IMR-90 (cell line): ENCODE measurements at regions not wholly inside any gene's neighbourhood (a gene's known extent, or its start where the extent isn't known, plus 50 kb on each side); places are given as distances from the start of the nearest gene placed in this dataset.

Source experiments
- ATAC-seq: fragments of 200-7000 bp; cut with Tn5 transposase; 2 replicates; pipeline ENCODE4 v1.9.1; 2020; ENCODE audit warnings: low read depth, mild to moderate bottlenecking, moderate library complexity
- BruUV-seq: library from RNA; stranded (reverse); fragments of 400-500 nt; replicated peaks from 2 replicates; lab custom pipeline; 2021; lab: Mats Ljungman, UMichigan
- CTCF ChIA-PET: fragments of 300-600 bp; formaldehyde crosslinking; extraction: SDS; loops from one replicate; lab custom pipeline; 2021; ENCODE audit warnings: antibody characterized with exemption; lab: Yijun Ruan, JAX
- POLR2A ChIA-PET: fragments of 300-600 bp; sonication (Branson Sonifier 250); formaldehyde crosslinking; loops from one replicate; lab custom pipeline; 2022; ENCODE audit warnings: antibody characterized with exemption; ENCODE audit not compliant: unreplicated experiment; lab: Charles Lee
- DNase-seq: peaks from one replicate; pipeline ENCODE4 v3.0.0; 2013
- H2AFZ ChIP-seq: replicated peaks from 2 replicates; pipeline ENCODE3; 2013; ENCODE audit warnings: low read length, mild to moderate bottlenecking; ENCODE audit not compliant: poor library complexity
- H2AK5ac ChIP-seq: 2 replicates; pipeline ENCODE4 v1.6.1; 2013; ENCODE audit warnings: low read depth, low read length, inconsistent platforms
- H2AK9ac ChIP-seq: replicated peaks from 2 replicates; pipeline ENCODE3; 2013; ENCODE audit warnings: mild to moderate bottlenecking, low read depth, low read length, moderate library complexity; ENCODE audit not compliant: poor library complexity
- H2BK120ac ChIP-seq: 2 replicates; pipeline ENCODE4 v1.6.1; 2013; ENCODE audit warnings: low read depth, low read length, inconsistent platforms
- H2BK15ac ChIP-seq: 3 replicates; pipeline ENCODE4 v1.6.1; 2013; ENCODE audit warnings: low read depth, low read length, inconsistent platforms
- H2BK20ac ChIP-seq: 2 replicates; pipeline ENCODE4 v1.6.1; 2013; ENCODE audit warnings: low read depth, mild to moderate bottlenecking, inconsistent platforms, low read length, moderate library complexity
- H2BK5ac ChIP-seq: 2 replicates; pipeline ENCODE4 v1.6.1; 2013; ENCODE audit warnings: mild to moderate bottlenecking, low read depth, low read length, inconsistent platforms; ENCODE audit not compliant: poor library complexity, severe bottlenecking
- H3K14ac ChIP-seq: replicated peaks from 2 replicates; pipeline ENCODE4 v1.6.1; 2013; ENCODE audit warnings: low read depth, low read length, inconsistent platforms
- H3K18ac ChIP-seq: 2 replicates; pipeline ENCODE4 v1.6.1; 2013; ENCODE audit warnings: low read depth, low read length, control low read depth
- H3K23ac ChIP-seq: 2 replicates; pipeline ENCODE4 v1.6.1; 2013; ENCODE audit warnings: low read depth, low read length, inconsistent platforms
- H3K27ac ChIP-seq: 2 replicates; pipeline ENCODE4 v1.5.1; 2013; ENCODE audit warnings: mild to moderate bottlenecking, control low read depth, low read length; ENCODE audit not compliant: insufficient read depth
- H3K27me3 ChIP-seq: 2 replicates; pipeline ENCODE4 v1.6.1; 2013; ENCODE audit warnings: low read length; ENCODE audit not compliant: control insufficient read depth, insufficient read depth
- H3K36me3 ChIP-seq: 2 replicates; pipeline ENCODE4 v1.6.1; 2013; ENCODE audit warnings: low read length, mixed read lengths; ENCODE audit not compliant: control insufficient read depth, insufficient read depth
- H3K4ac ChIP-seq: 2 replicates; pipeline ENCODE4 v1.6.1; 2013; ENCODE audit warnings: low read depth, low read length, inconsistent platforms
- H3K4me1 ChIP-seq: 2 replicates; pipeline ENCODE4 v1.6.1; 2013; ENCODE audit warnings: low read length, mixed read lengths; ENCODE audit not compliant: control insufficient read depth, insufficient read depth
- H3K4me2 ChIP-seq: 2 replicates; pipeline ENCODE4 v1.6.1; 2013; ENCODE audit warnings: low read depth, mild to moderate bottlenecking, control low read depth, low read length, moderate library complexity
- H3K4me3 ChIP-seq: 2 replicates; pipeline ENCODE4 v1.5.1; 2013; ENCODE audit warnings: low read depth, mild to moderate bottlenecking, control low read depth, low read length, moderate library complexity; ENCODE audit not compliant: insufficient read depth
- H3K56ac ChIP-seq: 2 replicates; pipeline ENCODE4 v1.6.1; 2013; ENCODE audit warnings: low read length, inconsistent platforms; ENCODE audit not compliant: insufficient read depth; ENCODE audit errors: extremely low read depth
- H3K79me1 ChIP-seq, 2 experiments: 2 replicates each; pipeline ENCODE4 v1.6.1; 2013; ENCODE audit warnings: low read length in 2 of 2, inconsistent platforms in 1 of 2, low read depth in 1 of 2
- H3K9ac ChIP-seq: 2 replicates; pipeline ENCODE4 v1.6.1; 2013; ENCODE audit warnings: low read depth, low read length, control low read depth
- H3K9me1 ChIP-seq: 2 replicates; pipeline ENCODE4 v1.6.1; 2013; ENCODE audit warnings: low read length, inconsistent platforms; ENCODE audit not compliant: insufficient read depth
- H3K9me3 ChIP-seq: 2 replicates; pipeline ENCODE4 v1.6.1; 2013; ENCODE audit warnings: low read length; ENCODE audit not compliant: control insufficient read depth, insufficient read depth
- H4K20me1 ChIP-seq: 2 replicates; pipeline ENCODE4 v1.6.1; 2013; ENCODE audit warnings: low read length, inconsistent platforms; ENCODE audit not compliant: insufficient read depth
- H4K5ac ChIP-seq: 2 replicates; pipeline ENCODE4 v1.6.1; 2013; ENCODE audit warnings: mild to moderate bottlenecking, low read depth, low read length, control low read depth
- H4K8ac ChIP-seq, 2 experiments: 2 replicates each; pipeline ENCODE4 v1.6.1; 2013; ENCODE audit warnings: low read depth in 2 of 2, low read length in 2 of 2, control low read depth in 1 of 2, inconsistent platforms in 1 of 2
- H4K91ac ChIP-seq: 2 replicates; pipeline ENCODE4 v1.6.1; 2013; ENCODE audit warnings: low read depth, low read length, inconsistent platforms; ENCODE audit not compliant: insufficient read depth
- BHLHE40 ChIP-seq: fragments of 150-350 bp; IDR thresholded peaks from 2 replicates; pipeline ENCODE4 v1.6.1; 2016; ENCODE audit warnings: mild to moderate bottlenecking, low read depth, low read length
- CEBPB ChIP-seq: IDR thresholded peaks from 2 replicates; pipeline ENCODE4 v1.6.1; 2012; ENCODE audit warnings: low read depth, low read length, improper control_type of control experiment
- CHD1 ChIP-seq: IDR thresholded peaks from 2 replicates; pipeline ENCODE4 v1.6.1; 2012; ENCODE audit warnings: low read depth, low read length, improper control_type of control experiment
- CTCF ChIP-seq: conservative IDR thresholded peaks from 2 replicates; pipeline ENCODE4 v1.5.1; 2012; ENCODE audit warnings: mild to moderate bottlenecking, low read depth, low read length, improper control_type of control experiment
- FOS ChIP-seq: fragments of 150-350 bp; IDR thresholded peaks from 2 replicates; pipeline ENCODE4 v1.6.1; 2016; ENCODE audit warnings: low read depth, low read length
- MAFK ChIP-seq: IDR thresholded peaks from 2 replicates; pipeline ENCODE4 v1.6.1; 2012; ENCODE audit warnings: low read depth, low read length, improper control_type of control experiment
- MAZ ChIP-seq: IDR thresholded peaks from 2 replicates; pipeline ENCODE4 v1.6.1; 2012; ENCODE audit warnings: low read depth, mild to moderate bottlenecking, low read length, improper control_type of control experiment, moderate library complexity, borderline replicate concordance
- MXI1 ChIP-seq: IDR thresholded peaks from 2 replicates; pipeline ENCODE4 v1.6.1; 2012; ENCODE audit warnings: low read depth, mild to moderate bottlenecking, low read length, moderate library complexity, borderline replicate concordance
- NFE2L2 ChIP-seq: fragments of 150-350 bp; IDR thresholded peaks from 2 replicates; pipeline ENCODE4 v1.6.1; 2016; ENCODE audit warnings: low read depth, mild to moderate bottlenecking, low read length
- POLR2A ChIP-seq: IDR thresholded peaks from 2 replicates; pipeline ENCODE4 v1.6.1; 2012; ENCODE audit warnings: mild to moderate bottlenecking, low read depth, low read length
- RAD21 ChIP-seq: IDR thresholded peaks from 2 replicates; pipeline ENCODE4 v1.6.1; 2012; ENCODE audit warnings: low read length, improper control_type of control experiment
- RCOR1 ChIP-seq: IDR thresholded peaks from 2 replicates; pipeline ENCODE4 v1.6.1; 2012; ENCODE audit warnings: mild to moderate bottlenecking, low read length, improper control_type of control experiment; ENCODE audit not compliant: insufficient replicate concordance
- RFX5 ChIP-seq: IDR thresholded peaks from 2 replicates; pipeline ENCODE4 v1.8.0; 2012; ENCODE audit warnings: low read depth, mild to moderate bottlenecking, low read length, moderate library complexity
- SMC3 ChIP-seq: fragments of 150-350 bp; IDR thresholded peaks from 2 replicates; pipeline ENCODE4 v1.6.1; 2016; ENCODE audit warnings: low read depth, mild to moderate bottlenecking, antibody characterized with exemption, low read length, moderate library complexity
- WGBS, 2 experiments: methylation state at CpG; one replicate each; pipeline versions ENCODE4 v1.1.5 to v1.1.7; 2013; ENCODE audit warnings: missing lambda C conversion rate in 2 of 2; ENCODE audit not compliant: insufficient read length in 1 of 2; ENCODE audit errors: extremely low coverage in 2 of 2; 5-methylcytosine and 5-hydroxymethylcytosine counted together
- dilution Hi-C: fragments of 300-500 bp; cut with HindIII; formaldehyde crosslinking; loops from one replicate; pipeline ENCODE4 v1.14.3; 2018; ENCODE audit warnings: low sequenced_read_pairs; ENCODE audit not compliant: unreplicated experiment
- in situ Hi-C: fragments of 300-500 bp; cut with MboI; formaldehyde crosslinking; loops from 3 replicates; pipeline ENCODE4 v1.14.3; 2019; ENCODE audit warnings: low sequenced_read_pairs, inconsistent platforms, mixed read lengths
- intact Hi-C: fragments of 100-400 bp; cut with micrococcal nuclease; formaldehyde crosslinking; loops from 2 replicates; pipeline ENCODE4 v1.10.0; 2022
- TF ChIP-seq, protein P1 (sequence below): fragments of 150-350 bp; IDR thresholded peaks from 2 replicates; pipeline ENCODE4 v1.6.1; 2016; ENCODE audit warnings: low read depth, mild to moderate bottlenecking, low read length, moderate library complexity, borderline replicate concordance
- TF ChIP-seq, protein P2 (sequence below): fragments of 150-350 bp; IDR thresholded peaks from 2 replicates; pipeline ENCODE4 v1.6.1; 2017; ENCODE audit warnings: mild to moderate bottlenecking, antibody characterized with exemption, low read length, low read depth

DNA sequence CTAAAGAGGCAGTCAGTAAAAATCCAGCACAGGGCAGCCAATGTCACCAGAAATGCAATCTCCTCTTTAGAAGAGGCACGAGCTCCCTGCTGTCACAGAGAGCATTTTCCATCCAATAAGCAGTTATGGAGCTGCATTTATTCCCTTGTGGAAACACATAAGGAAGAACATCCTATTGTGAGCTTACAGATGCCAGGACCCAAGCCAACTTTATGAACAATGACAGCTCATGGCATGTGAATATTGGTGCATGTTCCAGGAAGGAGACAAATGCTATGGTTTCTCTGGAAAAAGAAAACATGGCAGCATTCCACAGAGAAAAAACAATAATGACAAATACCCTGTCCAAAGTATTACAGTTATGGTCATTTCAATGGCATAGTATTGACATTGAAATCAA is 955.6 kb downstream of the UQCRFS1 start:
- Histone ChIP-seq H4K5ac (no peak overlapping the region), H3K4me2 (no peak overlapping the region), H4K8ac (no peak overlapping the region), H2AK9ac (no peak overlapping the region), H3K36me3 (no peaks in the 10 kb centered on the region), H2AK5ac (no peak overlapping the region), H3K27ac (no peak overlapping the region), H4K20me1 (no peaks in the 10 kb centered on the region), H3K4me1 (no peaks in the 10 kb centered on the region), H3K9ac (no peak overlapping the region), H3K56ac (no peak overlapping the region), H3K18ac (no peak overlapping the region), H3K9me1 (no peaks in the 10 kb centered on the region), H2BK5ac (no peak overlapping the region), H3K4me3 (no peak overlapping the region), H3K23ac (no peak overlapping the region), H3K27me3 (no peaks in the 10 kb centered on the region), H3K4ac (no peak overlapping the region), H3K9me3 (peaks cover 29% of the 10 kb centered on the region), H2BK20ac (no peak overlapping the region), H2BK120ac (no peak overlapping the region), H3K79me1 (no peaks in the 10 kb centered on the region), H2AFZ (no peak overlapping the region), H4K91ac (no peak overlapping the region), H3K14ac (no peak overlapping the region), H2BK15ac (no peak overlapping the region)
- no peak for ATAC-seq
- TF ChIP-seq BHLHE40 (no peak), SMC3 (no peak), FOS (no peak), POLR2A (no peak), MAZ (no peak), CHD1 (no peak), NFE2L2 (no peak), RAD21 (no peak), CTCF (no peak), CEBPB (no peak), MAFK (no peak), MXI1 (no peak), RCOR1 (no peak), RFX5 (no peak)
- TF ChIP-seq, protein P1, sequence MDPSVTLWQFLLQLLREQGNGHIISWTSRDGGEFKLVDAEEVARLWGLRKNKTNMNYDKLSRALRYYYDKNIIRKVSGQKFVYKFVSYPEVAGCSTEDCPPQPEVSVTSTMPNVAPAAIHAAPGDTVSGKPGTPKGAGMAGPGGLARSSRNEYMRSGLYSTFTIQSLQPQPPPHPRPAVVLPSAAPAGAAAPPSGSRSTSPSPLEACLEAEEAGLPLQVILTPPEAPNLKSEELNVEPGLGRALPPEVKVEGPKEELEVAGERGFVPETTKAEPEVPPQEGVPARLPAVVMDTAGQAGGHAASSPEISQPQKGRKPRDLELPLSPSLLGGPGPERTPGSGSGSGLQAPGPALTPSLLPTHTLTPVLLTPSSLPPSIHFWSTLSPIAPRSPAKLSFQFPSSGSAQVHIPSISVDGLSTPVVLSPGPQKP: no peak
- TF ChIP-seq, protein P2, sequence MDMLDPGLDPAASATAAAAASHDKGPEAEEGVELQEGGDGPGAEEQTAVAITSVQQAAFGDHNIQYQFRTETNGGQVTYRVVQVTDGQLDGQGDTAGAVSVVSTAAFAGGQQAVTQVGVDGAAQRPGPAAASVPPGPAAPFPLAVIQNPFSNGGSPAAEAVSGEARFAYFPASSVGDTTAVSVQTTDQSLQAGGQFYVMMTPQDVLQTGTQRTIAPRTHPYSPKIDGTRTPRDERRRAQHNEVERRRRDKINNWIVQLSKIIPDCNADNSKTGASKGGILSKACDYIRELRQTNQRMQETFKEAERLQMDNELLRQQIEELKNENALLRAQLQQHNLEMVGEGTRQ: no peak
- intact Hi-C loops (no loop called here), dilution Hi-C loops (no loop called here), in situ Hi-C loops (no loop called here)
- CTCF ChIA-PET: no interaction called here
- POLR2A ChIA-PET: no interaction called here
- no peak for DNase-seq
- WGBS, 2 experiments: no CpG with 5 or more reads among the region's 1 CpG
- no TSS peak for BruUV-seq
